B cell (primary cell): ENCODE measurements at regions not wholly inside any gene's neighbourhood (a gene's known extent, or its start where the extent isn't known, plus 50 kb on each side); places are given as distances from the start of the nearest gene placed in this dataset.

Source experiments
- ATAC-seq: fragments of 200-7000 bp; cut with Tn5 transposase; one replicate; pipeline ENCODE4 v1.10.0; 2021; ENCODE audit warnings: low read depth, mild to moderate bottlenecking, moderate number of reproducible peaks, moderate library complexity
- CTCF ChIA-PET: fragments of 350-600 bp; sonication (Branson Sonifier 250); formaldehyde crosslinking; loops from one replicate; lab custom pipeline; 2021; ENCODE audit warnings: antibody characterized with exemption, inconsistent platforms; lab: Charles Lee
- POLR2A ChIA-PET: fragments of 350-600 bp; sonication (Branson Sonifier 250); formaldehyde crosslinking; loops from one replicate; lab custom pipeline; 2021; ENCODE audit warnings: antibody characterized with exemption; lab: Charles Lee
- DNase-seq: peaks from one replicate; pipeline ENCODE4 v3.0.0; 2013
- H2AFZ ChIP-seq: 2 replicates; pipeline ENCODE4 v1.6.1; 2012; ENCODE audit warnings: mild to moderate bottlenecking, low read depth, low read length; ENCODE audit not compliant: insufficient read depth, poor library complexity, severe bottlenecking
- H3K27ac ChIP-seq, 2 donors: 1 replicate in 1 of 2; 2 replicates in 1 of 2; pipeline ENCODE4 v1.5.1; 2012 to 2013; ENCODE audit warnings: low read length in 2 of 2, mild to moderate bottlenecking in 2 of 2, moderate library complexity in 1 of 2
- H3K27me3 ChIP-seq, 4 experiments: fragments of 200-600 bp in 1 of 4; sonication (generic) in 1 of 4; replicated peaks in 1 of 4; 1 replicate in 2 of 4; 2 replicates in 2 of 4; pipeline versions ENCODE4 v1.6.1 to v1.7.0; 2013 to 2016; ENCODE audit warnings: low read length in 3 of 4, mild to moderate bottlenecking in 2 of 4, mixed read lengths in 1 of 4, moderate library complexity in 1 of 4; ENCODE audit not compliant: insufficient read depth in 4 of 4, control insufficient read depth in 3 of 4; ENCODE audit errors: control extremely low read depth in 1 of 4
- H3K36me3 ChIP-seq, 2 experiments: replicated peaks in 1 of 2; 1 replicate in 1 of 2; 2 replicates in 1 of 2; pipeline versions ENCODE4 v1.6.1 to v1.7.1; 2013; ENCODE audit warnings: low read length in 1 of 2; ENCODE audit not compliant: insufficient read depth in 2 of 2, control insufficient read depth in 1 of 2; ENCODE audit errors: control extremely low read depth in 1 of 2, extremely low read depth in 1 of 2
- H3K4me1 ChIP-seq, 2 donors: fragments of 200-600 bp in 1 of 2; sonication (generic) in 1 of 2; 1 replicate in 1 of 2; 2 replicates in 1 of 2; pipeline versions ENCODE4 v1.5.1 to v1.6.1; 2013 to 2017; ENCODE audit warnings: low read length in 2 of 2; ENCODE audit not compliant: control insufficient read depth in 2 of 2, insufficient read depth in 2 of 2
- H3K4me2 ChIP-seq: replicated peaks from 2 replicates; pipeline ENCODE3; 2012; ENCODE audit warnings: mild to moderate bottlenecking, low read depth, low read length; ENCODE audit not compliant: poor library complexity, severe bottlenecking
- H3K4me3 ChIP-seq, 5 experiments: fragments of 200-600 bp in 1 of 5; sonication (generic) in 1 of 5; 1 replicate in 3 of 5; 2 replicates in 2 of 5; pipeline versions ENCODE4 v1.5.1 to v1.7.0; 2011 to 2016; ENCODE audit warnings: low read length in 4 of 5, mild to moderate bottlenecking in 4 of 5, low read depth in 2 of 5, control low read depth in 1 of 5, moderate library complexity in 1 of 5; ENCODE audit not compliant: insufficient read depth in 1 of 5; ENCODE audit errors: control extremely low read depth in 1 of 5, extremely low read depth in 1 of 5
- H3K79me2 ChIP-seq: fragments of 200-600 bp; sonication (generic); one replicate; pipeline ENCODE4 v1.6.0; 2016; ENCODE audit warnings: low read length; ENCODE audit not compliant: control insufficient read depth, insufficient read depth
- H3K9ac ChIP-seq: fragments of 200-600 bp; sonication (generic); 2 replicates; pipeline ENCODE4 v1.6.1; 2017; ENCODE audit warnings: mild to moderate bottlenecking, low read length, moderate library complexity
- H3K9me3 ChIP-seq, 3 donors: one replicate each; pipeline versions ENCODE4 v1.6.1 to v1.7.1; 2013; ENCODE audit warnings: low read length in 2 of 3; ENCODE audit not compliant: control insufficient read depth in 2 of 3, insufficient read depth in 1 of 3; ENCODE audit errors: control extremely low read depth in 1 of 3
- H4K20me1 ChIP-seq: 2 replicates; pipeline ENCODE4 v1.6.0; 2012; ENCODE audit warnings: mild to moderate bottlenecking, low read length; ENCODE audit not compliant: insufficient read depth, control insufficient read depth, poor library complexity, severe bottlenecking
- H3K27ac Mint-ChIP-seq: one replicate; pipeline ENCODE4 v1.8.0; 2021; ENCODE audit warnings: mixed read lengths
- H3K27me3 Mint-ChIP-seq: one replicate; pipeline ENCODE4 v1.8.0; 2021; ENCODE audit warnings: mixed read lengths
- H3K4me1 Mint-ChIP-seq: one replicate; pipeline ENCODE4 v1.8.0; 2021; ENCODE audit warnings: mixed read lengths
- H3K4me3 Mint-ChIP-seq: one replicate; pipeline ENCODE4 v1.8.0; 2021; ENCODE audit warnings: mixed read lengths
- H3K9me3 Mint-ChIP-seq: one replicate; pipeline ENCODE4 v1.8.0; 2022; ENCODE audit warnings: mixed read lengths; ENCODE audit not compliant: insufficient read depth
- CTCF ChIP-seq: fragments of 200-600 bp; IDR thresholded peaks from one replicate; pipeline ENCODE4 v1.8.0; 2022; ENCODE audit warnings: antibody characterized with exemption, mild to moderate bottlenecking
- EZH2 ChIP-seq: IDR thresholded peaks from 2 replicates; pipeline ENCODE4 v1.6.1; 2012; ENCODE audit warnings: borderline replicate concordance, low read depth, mild to moderate bottlenecking, moderate library complexity, low read length; ENCODE audit not compliant: insufficient read depth, poor library complexity, severe bottlenecking
- WGBS: methylation state at CpG from one replicate; pipeline ENCODE4 v1.1.5; 2013; ENCODE audit warnings: missing lambda C conversion rate; ENCODE audit not compliant: insufficient coverage; 5-methylcytosine and 5-hydroxymethylcytosine counted together
- intact Hi-C: fragments of 100-400 bp; cut with micrococcal nuclease; formaldehyde crosslinking; loops from one replicate; pipeline ENCODE4 v1.10.0; 2022

GRCh38 chr1:209249280-209249670, 334.2 kb upstream of the CAMK1G start:
- no peak overlapping the region for H3K4me2 ChIP-seq
- DNase-seq (no peak), ATAC-seq (no peak)
- WGBS = no CpG with 5 or more reads among the region's 2 CpGs
- H3K4me1 Mint-ChIP-seq = no peaks in the 10 kb centered on the region
- peaks cover 0 to 3% (median 0%) of the 10 kb centered on the region in 4 experiments for H3K27me3 ChIP-seq
- no peaks in the 10 kb centered on the region for H3K9me3 Mint-ChIP-seq
- no peak overlapping the region for H3K27ac ChIP-seq
- no peak for TF ChIP-seq CTCF
- no peak for TF ChIP-seq EZH2
- no peaks in the 10 kb centered on the region for H3K79me2 ChIP-seq
- H3K4me3 ChIP-seq = no peak overlapping the region
- H3K4me3 Mint-ChIP-seq = no peak overlapping the region
- no peak overlapping the region for H3K9ac ChIP-seq
- H3K27ac Mint-ChIP-seq = no peak overlapping the region
- no peak overlapping the region for H2AFZ ChIP-seq
- no peaks in the 10 kb centered on the region for H3K36me3 ChIP-seq
- H3K4me1 ChIP-seq = no peaks in the 10 kb centered on the region
- H3K27me3 Mint-ChIP-seq = peaks cover 3% of the 10 kb centered on the region
- CTCF ChIA-PET = interaction anchor here (1.0 to 2.0 kb wide), 8 partner anchors 9 to 597 kb away, joined by 3 to 14 read pairs (median 4); no protein-coding TSS in a partner anchor
- no peaks in the 10 kb centered on the region for H4K20me1 ChIP-seq
- H3K9me3 ChIP-seq = no peaks in the 10 kb centered on the region
- POLR2A ChIA-PET = no interaction called here
- intact Hi-C loops = no loop called here

- Histone ChIP-seq H3K36me3 (no peaks in the 10 kb centered on the region), H3K9me3 (no peaks in the 10 kb centered on the region), H2AFZ (no peak overlapping the region), H3K4me1 (no peaks in the 10 kb centered on the region), H3K4me3 (no peak overlapping the region), H3K9ac (no peak overlapping the region), H3K27ac (no peak overlapping the region), H4K20me1 (no peaks in the 10 kb centered on the region), H3K79me2 (no peaks in the 10 kb centered on the region), H3K4me2 (no peak overlapping the region), H3K27me3 (peaks cover 0 to 3% (median 0%) of the 10 kb centered on the region in 4 experiments)
- ATAC-seq (no peak), DNase-seq (no peak)
- Mint-ChIP-seq H3K4me1 (no peaks in the 10 kb centered on the region), H3K9me3 (no peaks in the 10 kb centered on the region), H3K27ac (no peak overlapping the region), H3K4me3 (no peak overlapping the region), H3K27me3 (peaks cover 3% of the 10 kb centered on the region)
- WGBS = 60% methylated on average over 2 of the region's 8 CpGs
- intact Hi-C loops = no loop called here
- CTCF ChIA-PET = interaction anchor here (1.4 to 1.9 kb wide), 3 partner anchors 10 to 20 kb away, joined by 4 to 14 read pairs (median 8); no protein-coding TSS in a partner anchor
- POLR2A ChIA-PET = no interaction called here
- TF ChIP-seq CTCF = no peak
These were observed 333.6 kb upstream of the CAMK1G start for GRCh38 chr1:209249785-209250440.
